GM12875 (cell line): ENCODE measurements at regions not wholly inside any gene's neighbourhood (a gene's known extent, or its start where the extent isn't known, plus 50 kb on each side); places are given as distances from the start of the nearest gene placed in this dataset.

ENCODE experiments used
- H3K4me3 ChIP-seq: one replicate; pipeline ENCODE4 v1.5.1; 2011; ENCODE audit warnings: low read depth, low read length, control low read depth
- CTCF ChIP-seq: IDR thresholded peaks from 2 replicates; pipeline ENCODE4 v1.5.1; 2011; ENCODE audit warnings: low read depth, mild to moderate bottlenecking, control low read depth, inconsistent platforms, low read length, moderate library complexity, borderline replicate concordance; ENCODE audit not compliant: insufficient read depth

GRCh38 chr3:59442046-59442445 lies 392.2 kb upstream of the CFAP20DC start:
- H3K4me3 ChIP-seq = no peak overlapping the region
- TF ChIP-seq CTCF = no peak

- no peak for TF ChIP-seq CTCF
Observed at GRCh38 chr3:59440285-59441028, 390.6 kb upstream of the CFAP20DC start.

GRCh38 chr3:59438492-59438891 lies 388.7 kb upstream of the CFAP20DC start:
- TF ChIP-seq CTCF = no peak
- H3K4me3 ChIP-seq = no peak overlapping the region

More at GRCh38 chr3:59440285-59441028, 390.6 kb upstream of the CFAP20DC start:
- no peak overlapping the region for H3K4me3 ChIP-seq

GRCh38 chr3:59436164-59436958 lies 386.5 kb upstream of the CFAP20DC start:
- H3K4me3 ChIP-seq = no peak overlapping the region
- no peak for TF ChIP-seq CTCF

- no peak for TF ChIP-seq CTCF
- no peak overlapping the region for H3K4me3 ChIP-seq
Observed at GRCh38 chr3:59433546-59433945, 383.7 kb upstream of the CFAP20DC start.

GRCh38 chr3:59432665-59433064 lies 382.8 kb upstream of the CFAP20DC start:
- H3K4me3 ChIP-seq = no peak overlapping the region
- TF ChIP-seq CTCF = no peak
